Left ventricle myocardium inferior (tissue), 1 donor: ENCODE measurements at regions not wholly inside any gene's neighbourhood (a gene's known extent, or its start where the extent isn't known, plus 50 kb on each side); places are given as distances from the start of the nearest gene placed in this dataset.

Experiments used
- DNase-seq: peaks from one replicate; pipeline ENCODE4 v3.0.0-alpha.2; 2020
- H3K27ac ChIP-seq: fragments of 200-600 bp; replicated peaks from 2 replicates; pipeline ENCODE4 v1.8.0; 2021
- H3K27me3 ChIP-seq: fragments of 200-600 bp; 2 replicates; pipeline ENCODE4 v1.8.0; 2021; ENCODE audit warnings: low read depth
- H3K36me3 ChIP-seq: fragments of 200-600 bp; 2 replicates; pipeline ENCODE4 v1.8.0; 2021
- H3K4me1 ChIP-seq: fragments of 200-600 bp; 2 replicates; pipeline ENCODE4 v1.8.0; 2021
- H3K4me3 ChIP-seq: fragments of 200-600 bp; 2 replicates; pipeline ENCODE4 v1.8.0; 2021; ENCODE audit warnings: mild to moderate bottlenecking, moderate library complexity
- H3K9me3 ChIP-seq: fragments of 200-600 bp; replicated peaks from 2 replicates; pipeline ENCODE4 v1.8.0; 2021
- CTCF ChIP-seq: fragments of 200-600 bp; IDR thresholded peaks from 2 replicates; pipeline ENCODE4 v1.8.0; 2021; ENCODE audit warnings: antibody characterized with exemption, mild to moderate bottlenecking, borderline replicate concordance
- intact Hi-C: fragments of 100-400 bp; cut with micrococcal nuclease; formaldehyde crosslinking; loops from one replicate; pipeline ENCODE4 v1.11.0; 2022
- donor health status: DM: no; HTN: yes; CAD: no; lungs with severe emphysema.

GRCh38 chr6:92072387-92072786, 1347.0 kb downstream of the EPHA7 start:
- no peaks in the 10 kb centered on the region for H3K9me3 ChIP-seq
- H3K36me3 ChIP-seq, result no peaks in the 10 kb centered on the region
- intact Hi-C loops, result no loop called here
- H3K4me3 ChIP-seq, result no peak overlapping the region
- no peaks in the 10 kb centered on the region for H3K4me1 ChIP-seq
- no peak for DNase-seq
- H3K27ac ChIP-seq, result no peak overlapping the region
- TF ChIP-seq CTCF, result no peak
- no peaks in the 10 kb centered on the region for H3K27me3 ChIP-seq

- TF ChIP-seq CTCF, result no peak
- Histone ChIP-seq H3K27ac (no peak overlapping the region), H3K4me1 (no peaks in the 10 kb centered on the region), H3K4me3 (no peak overlapping the region), H3K27me3 (no peaks in the 10 kb centered on the region), H3K9me3 (no peaks in the 10 kb centered on the region), H3K36me3 (no peaks in the 10 kb centered on the region)
- no peak for DNase-seq
- intact Hi-C loops, result no loop called here
Measured at GRCh38 chr6:92069781-92070180, 1349.6 kb downstream of the EPHA7 start.

GRCh38 chr6:92052513-92052912, 1366.8 kb downstream of the EPHA7 start:
- Histone ChIP-seq H3K4me3 (no peak overlapping the region), H3K27me3 (no peaks in the 10 kb centered on the region), H3K36me3 (no peaks in the 10 kb centered on the region), H3K27ac (no peak overlapping the region), H3K4me1 (no peaks in the 10 kb centered on the region), H3K9me3 (no peaks in the 10 kb centered on the region)
- TF ChIP-seq CTCF, result no peak
- no peak for DNase-seq
- intact Hi-C loops, result no loop called here

- Histone ChIP-seq H3K4me1 (no peaks in the 10 kb centered on the region), H3K9me3 (no peaks in the 10 kb centered on the region), H3K27me3 (no peaks in the 10 kb centered on the region), H3K27ac (no peak overlapping the region), H3K36me3 (no peaks in the 10 kb centered on the region), H3K4me3 (no peak overlapping the region)
- intact Hi-C loops, result no loop called here
- no peak for DNase-seq
- no peak for TF ChIP-seq CTCF
Measured at GRCh38 chr6:92050216-92050615, 1369.1 kb downstream of the EPHA7 start.

GRCh38 chr6:92047860-92048259, 1371.5 kb downstream of the EPHA7 start:
- intact Hi-C loops, result no loop called here
- no peak overlapping the region for H3K4me3 ChIP-seq
- H3K27me3 ChIP-seq, result no peaks in the 10 kb centered on the region
- DNase-seq, result no peak
- H3K4me1 ChIP-seq, result no peaks in the 10 kb centered on the region
- no peak overlapping the region for H3K27ac ChIP-seq
- no peaks in the 10 kb centered on the region for H3K36me3 ChIP-seq
- no peak for TF ChIP-seq CTCF
- no peaks in the 10 kb centered on the region for H3K9me3 ChIP-seq
